HEK293T (cell line): ENCODE measurements at regions not wholly inside any gene's neighbourhood (a gene's known extent, or its start where the extent isn't known, plus 50 kb on each side); places are given as distances from the start of the nearest gene placed in this dataset.

Experiments
- CTBP1 ChIP-seq: fragments of 450-650 bp; IDR thresholded peaks from 2 replicates; pipeline ENCODE4 v1.6.1; 2016; ENCODE audit warnings: borderline replicate concordance
- FOXK2 ChIP-seq: fragments of 450-650 bp; IDR thresholded peaks from 2 replicates; pipeline ENCODE4 v1.6.1; 2016; ENCODE audit warnings: mild to moderate bottlenecking
- SP1 ChIP-seq: fragments of 450-650 bp; IDR thresholded peaks from 2 replicates; pipeline ENCODE4 v1.6.1; 2017
- SUZ12 ChIP-seq: fragments of 450-650 bp; IDR thresholded peaks from 2 replicates; pipeline ENCODE4 v1.6.1; 2016; ENCODE audit warnings: mild to moderate bottlenecking

GRCh38 chrX:8297766-8298165 is 126.7 kb upstream of the VCX2 start:
- TF ChIP-seq SP1 (no peak), CTBP1 (no peak), FOXK2 (no peak), SUZ12 (no peak)
